K562 (cell line): ENCODE measurements at regions not wholly inside any gene's neighbourhood (a gene's known extent, or its start where the extent isn't known, plus 50 kb on each side); places are given as distances from the start of the nearest gene placed in this dataset.

Experiments used
- ARHGAP35 ChIP-seq: fragments of 450-650 bp; IDR thresholded peaks from 2 replicates; pipeline ENCODE4 v1.6.1; 2018; ENCODE audit not compliant: partially characterized antibody
- NR2F6 ChIP-seq: fragments of 450-650 bp; formaldehyde crosslinking; IDR thresholded peaks from 2 replicates; pipeline ENCODE4 v1.4.0; 2020; ENCODE audit warnings: mild to moderate bottlenecking
- NUFIP1 ChIP-seq: fragments of 450-650 bp; IDR thresholded peaks from 2 replicates; pipeline ENCODE4 v1.6.1; 2018; ENCODE audit not compliant: partially characterized antibody
- RREB1 ChIP-seq: fragments of 250-450 bp; sonication (Bioruptor Pico); IDR thresholded peaks from 2 replicates; pipeline ENCODE4 v1.4.0; 2020
- THAP7 ChIP-seq: fragments of 250-450 bp; sonication (Bioruptor Pico); IDR thresholded peaks from 2 replicates; pipeline ENCODE4 v1.5.0; 2021

GRCh38 chr13:54676526-54677113 lies 1648.0 kb downstream of the OLFM4 start (continued):
- no peak for TF ChIP-seq RREB1 (CRISPR knock-in tag)
- TF ChIP-seq NR2F6 (CRISPR knock-in tag): no peak
- TF ChIP-seq THAP7 (CRISPR knock-in tag): no peak
- no peak for TF ChIP-seq NUFIP1
- no peak for TF ChIP-seq ARHGAP35
